ENCODE measurements at regions not wholly inside any gene's neighbourhood (a gene's known extent, or its start where the extent isn't known, plus 50 kb on each side); places are given as distances from the start of the nearest gene placed in this dataset.

DNA sequence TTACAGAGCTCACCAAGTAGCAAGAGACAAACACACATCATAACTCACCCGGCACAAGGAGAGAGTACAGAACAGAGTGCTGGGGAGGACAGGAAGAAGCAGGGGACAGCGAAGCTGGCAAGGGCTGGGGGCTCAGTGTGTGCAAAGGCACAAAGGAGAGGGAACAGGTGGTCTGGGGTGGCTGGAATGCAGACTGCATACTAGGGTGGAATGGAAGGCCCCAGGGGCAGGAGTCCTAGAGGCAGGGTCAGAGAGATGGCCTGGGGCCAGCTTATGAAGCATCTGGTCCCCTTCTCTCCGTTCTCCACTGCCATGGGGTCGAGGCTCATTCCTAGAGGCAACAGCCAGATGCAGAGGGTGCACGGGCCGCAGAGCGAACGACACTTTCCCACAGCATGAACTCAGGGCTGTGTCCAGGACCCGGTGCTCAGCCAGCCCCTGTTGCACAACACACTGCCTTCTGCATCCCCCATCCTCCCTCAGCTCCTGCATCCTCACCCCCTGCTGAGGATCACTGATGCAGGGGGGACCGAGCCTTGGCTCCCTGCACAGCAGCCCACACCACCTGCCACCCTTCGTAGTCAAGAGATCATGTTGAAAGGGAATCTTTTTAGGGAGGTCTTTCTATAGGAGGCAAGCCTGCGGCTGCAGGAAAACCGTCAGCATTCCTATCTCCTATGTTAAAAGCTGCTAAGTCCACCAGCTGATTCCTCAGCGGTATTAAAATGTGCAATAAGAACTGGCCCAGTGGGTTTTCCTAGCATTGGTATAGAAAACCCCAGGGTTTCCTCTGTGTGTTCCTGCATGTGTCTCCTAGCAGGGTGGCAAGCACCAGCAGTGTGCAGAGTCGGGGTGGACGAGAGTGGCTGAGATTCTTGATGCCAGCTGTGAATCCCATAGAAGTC, 293.5 kb downstream of the UACA start:
- TF ChIP-seq, protein P1, sequence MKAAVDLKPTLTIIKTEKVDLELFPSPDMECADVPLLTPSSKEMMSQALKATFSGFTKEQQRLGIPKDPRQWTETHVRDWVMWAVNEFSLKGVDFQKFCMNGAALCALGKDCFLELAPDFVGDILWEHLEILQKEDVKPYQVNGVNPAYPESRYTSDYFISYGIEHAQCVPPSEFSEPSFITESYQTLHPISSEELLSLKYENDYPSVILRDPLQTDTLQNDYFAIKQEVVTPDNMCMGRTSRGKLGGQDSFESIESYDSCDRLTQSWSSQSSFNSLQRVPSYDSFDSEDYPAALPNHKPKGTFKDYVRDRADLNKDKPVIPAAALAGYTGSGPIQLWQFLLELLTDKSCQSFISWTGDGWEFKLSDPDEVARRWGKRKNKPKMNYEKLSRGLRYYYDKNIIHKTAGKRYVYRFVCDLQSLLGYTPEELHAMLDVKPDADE (conservative IDR thresholded peaks at IDR 0.05; ENCODE audit: control insufficient read depth, low read depth, low read length), result no peak
- TF ChIP-seq CBFB (CRISPR knock-in tag; IDR thresholded peaks at IDR 0.05), result no peak
- no peak for TF ChIP-seq KLF13 (tag; IDR thresholded peaks at IDR 0.05; ENCODE audit: borderline replicate concordance, low read depth)
- no peak for TF ChIP-seq MXI1 (IDR thresholded peaks at IDR 0.05; ENCODE audit: low read depth, low read length)
- no peak for TF ChIP-seq PRMT5 (CRISPR knock-in tag; IDR thresholded peaks at IDR 0.05)
- no peak for TF ChIP-seq HNRNPH1 (optimal IDR thresholded peaks at IDR 0.05; ENCODE audit: low read depth, low read length)
- TF ChIP-seq NR1H2 (CRISPR knock-in tag; IDR thresholded peaks at IDR 0.05), result no peak
- TF ChIP-seq, protein P2, sequence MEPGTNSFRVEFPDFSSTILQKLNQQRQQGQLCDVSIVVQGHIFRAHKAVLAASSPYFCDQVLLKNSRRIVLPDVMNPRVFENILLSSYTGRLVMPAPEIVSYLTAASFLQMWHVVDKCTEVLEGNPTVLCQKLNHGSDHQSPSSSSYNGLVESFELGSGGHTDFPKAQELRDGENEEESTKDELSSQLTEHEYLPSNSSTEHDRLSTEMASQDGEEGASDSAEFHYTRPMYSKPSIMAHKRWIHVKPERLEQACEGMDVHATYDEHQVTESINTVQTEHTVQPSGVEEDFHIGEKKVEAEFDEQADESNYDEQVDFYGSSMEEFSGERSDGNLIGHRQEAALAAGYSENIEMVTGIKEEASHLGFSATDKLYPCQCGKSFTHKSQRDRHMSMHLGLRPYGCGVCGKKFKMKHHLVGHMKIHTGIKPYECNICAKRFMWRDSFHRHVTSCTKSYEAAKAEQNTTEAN (CRISPR knock-in tag; IDR thresholded peaks at IDR 0.05), result no peak
- TF ChIP-seq, protein P3, sequence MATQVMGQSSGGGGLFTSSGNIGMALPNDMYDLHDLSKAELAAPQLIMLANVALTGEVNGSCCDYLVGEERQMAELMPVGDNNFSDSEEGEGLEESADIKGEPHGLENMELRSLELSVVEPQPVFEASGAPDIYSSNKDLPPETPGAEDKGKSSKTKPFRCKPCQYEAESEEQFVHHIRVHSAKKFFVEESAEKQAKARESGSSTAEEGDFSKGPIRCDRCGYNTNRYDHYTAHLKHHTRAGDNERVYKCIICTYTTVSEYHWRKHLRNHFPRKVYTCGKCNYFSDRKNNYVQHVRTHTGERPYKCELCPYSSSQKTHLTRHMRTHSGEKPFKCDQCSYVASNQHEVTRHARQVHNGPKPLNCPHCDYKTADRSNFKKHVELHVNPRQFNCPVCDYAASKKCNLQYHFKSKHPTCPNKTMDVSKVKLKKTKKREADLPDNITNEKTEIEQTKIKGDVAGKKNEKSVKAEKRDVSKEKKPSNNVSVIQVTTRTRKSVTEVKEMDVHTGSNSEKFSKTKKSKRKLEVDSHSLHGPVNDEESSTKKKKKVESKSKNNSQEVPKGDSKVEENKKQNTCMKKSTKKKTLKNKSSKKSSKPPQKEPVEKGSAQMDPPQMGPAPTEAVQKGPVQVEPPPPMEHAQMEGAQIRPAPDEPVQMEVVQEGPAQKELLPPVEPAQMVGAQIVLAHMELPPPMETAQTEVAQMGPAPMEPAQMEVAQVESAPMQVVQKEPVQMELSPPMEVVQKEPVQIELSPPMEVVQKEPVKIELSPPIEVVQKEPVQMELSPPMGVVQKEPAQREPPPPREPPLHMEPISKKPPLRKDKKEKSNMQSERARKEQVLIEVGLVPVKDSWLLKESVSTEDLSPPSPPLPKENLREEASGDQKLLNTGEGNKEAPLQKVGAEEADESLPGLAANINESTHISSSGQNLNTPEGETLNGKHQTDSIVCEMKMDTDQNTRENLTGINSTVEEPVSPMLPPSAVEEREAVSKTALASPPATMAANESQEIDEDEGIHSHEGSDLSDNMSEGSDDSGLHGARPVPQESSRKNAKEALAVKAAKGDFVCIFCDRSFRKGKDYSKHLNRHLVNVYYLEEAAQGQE (IDR thresholded peaks at IDR 0.05; ENCODE audit: borderline replicate concordance), result no peak
- TF ChIP-seq, protein P3 (CRISPR knock-in tag; IDR thresholded peaks at IDR 0.05; ENCODE audit: low read depth), result no peak
- TF ChIP-seq, protein P4, sequence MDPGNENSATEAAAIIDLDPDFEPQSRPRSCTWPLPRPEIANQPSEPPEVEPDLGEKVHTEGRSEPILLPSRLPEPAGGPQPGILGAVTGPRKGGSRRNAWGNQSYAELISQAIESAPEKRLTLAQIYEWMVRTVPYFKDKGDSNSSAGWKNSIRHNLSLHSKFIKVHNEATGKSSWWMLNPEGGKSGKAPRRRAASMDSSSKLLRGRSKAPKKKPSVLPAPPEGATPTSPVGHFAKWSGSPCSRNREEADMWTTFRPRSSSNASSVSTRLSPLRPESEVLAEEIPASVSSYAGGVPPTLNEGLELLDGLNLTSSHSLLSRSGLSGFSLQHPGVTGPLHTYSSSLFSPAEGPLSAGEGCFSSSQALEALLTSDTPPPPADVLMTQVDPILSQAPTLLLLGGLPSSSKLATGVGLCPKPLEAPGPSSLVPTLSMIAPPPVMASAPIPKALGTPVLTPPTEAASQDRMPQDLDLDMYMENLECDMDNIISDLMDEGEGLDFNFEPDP (CRISPR knock-in tag; IDR thresholded peaks at IDR 0.05), result no peak
- TF ChIP-seq, protein P5, sequence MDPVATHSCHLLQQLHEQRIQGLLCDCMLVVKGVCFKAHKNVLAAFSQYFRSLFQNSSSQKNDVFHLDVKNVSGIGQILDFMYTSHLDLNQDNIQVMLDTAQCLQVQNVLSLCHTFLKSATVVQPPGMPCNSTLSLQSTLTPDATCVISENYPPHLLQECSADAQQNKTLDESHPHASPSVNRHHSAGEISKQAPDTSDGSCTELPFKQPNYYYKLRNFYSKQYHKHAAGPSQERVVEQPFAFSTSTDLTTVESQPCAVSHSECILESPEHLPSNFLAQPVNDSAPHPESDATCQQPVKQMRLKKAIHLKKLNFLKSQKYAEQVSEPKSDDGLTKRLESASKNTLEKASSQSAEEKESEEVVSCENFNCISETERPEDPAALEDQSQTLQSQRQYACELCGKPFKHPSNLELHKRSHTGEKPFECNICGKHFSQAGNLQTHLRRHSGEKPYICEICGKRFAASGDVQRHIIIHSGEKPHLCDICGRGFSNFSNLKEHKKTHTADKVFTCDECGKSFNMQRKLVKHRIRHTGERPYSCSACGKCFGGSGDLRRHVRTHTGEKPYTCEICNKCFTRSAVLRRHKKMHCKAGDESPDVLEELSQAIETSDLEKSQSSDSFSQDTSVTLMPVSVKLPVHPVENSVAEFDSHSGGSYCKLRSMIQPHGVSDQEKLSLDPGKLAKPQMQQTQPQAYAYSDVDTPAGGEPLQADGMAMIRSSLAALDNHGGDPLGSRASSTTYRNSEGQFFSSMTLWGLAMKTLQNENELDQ (CRISPR knock-in tag; IDR thresholded peaks at IDR 0.05; ENCODE audit: borderline replicate concordance), result no peak
- TF ChIP-seq MTA2 (IDR thresholded peaks at IDR 0.05; ENCODE audit: low read depth), result no peak
- TF ChIP-seq CBX8 (IDR thresholded peaks at IDR 0.05; ENCODE audit: borderline replicate concordance, extremely low read depth, low read depth, low read length, poor library complexity, severe bottlenecking), result no peak
